Liver (tissue), 7 donors: ENCODE measurements at regions not wholly inside any gene's neighbourhood (a gene's known extent, or its start where the extent isn't known, plus 50 kb on each side); places are given as distances from the start of the nearest gene placed in this dataset.

Source experiments
- DNase-seq: peaks from one replicate; pipeline ENCODE4 v3.0.0-alpha.2; 2017; ENCODE audit warnings: low spot score
- H3K27ac ChIP-seq, 2 donors: one replicate each; pipeline ENCODE4 v1.7.0; 2013; ENCODE audit warnings: inconsistent platforms in 2 of 2, low read length in 2 of 2, control low read depth in 1 of 2, low read depth in 1 of 2, mild to moderate bottlenecking in 1 of 2
- H3K27me3 ChIP-seq, 4 donors: one replicate each; pipeline versions ENCODE4 v1.6.1 to v1.7.0; 2013; ENCODE audit warnings: low read length in 3 of 4, inconsistent platforms in 1 of 4, mild to moderate bottlenecking in 1 of 4, moderate library complexity in 1 of 4; ENCODE audit not compliant: control insufficient read depth in 4 of 4, insufficient read depth in 4 of 4
- H3K36me3 ChIP-seq, 4 donors: one replicate each; pipeline versions ENCODE4 v1.6.1 to v1.7.0; 2013; ENCODE audit warnings: low read length in 3 of 4, mild to moderate bottlenecking in 3 of 4, low read depth in 1 of 4, moderate library complexity in 1 of 4; ENCODE audit not compliant: control insufficient read depth in 4 of 4, insufficient read depth in 3 of 4
- H3K4me1 ChIP-seq, 4 donors: one replicate each; pipeline versions ENCODE4 v1.6.1 to v1.7.0; 2013; ENCODE audit warnings: low read length in 3 of 4, mild to moderate bottlenecking in 3 of 4, moderate library complexity in 1 of 4; ENCODE audit not compliant: control insufficient read depth in 4 of 4, insufficient read depth in 4 of 4
- H3K4me3 ChIP-seq, 3 donors: one replicate each; pipeline versions ENCODE4 v1.6.1 to v1.7.0; 2013; ENCODE audit warnings: low read length in 3 of 3, control low read depth in 1 of 3, low read depth in 1 of 3, mild to moderate bottlenecking in 1 of 3
- H3K9ac ChIP-seq, 2 donors: one replicate each; pipeline ENCODE4 v1.7.0; 2013; ENCODE audit warnings: low read length in 2 of 2, mild to moderate bottlenecking in 2 of 2, moderate library complexity in 2 of 2, control low read depth in 1 of 2, low read depth in 1 of 2
- H3K9me3 ChIP-seq, 4 donors: one replicate each; pipeline versions ENCODE4 v1.6.1 to v1.7.0; 2013; ENCODE audit warnings: low read length in 3 of 4; ENCODE audit not compliant: control insufficient read depth in 4 of 4
- FOXA1 ChIP-seq: IDR thresholded peaks from 2 replicates; pipeline ENCODE4 v1.6.1; 2016; ENCODE audit warnings: antibody characterized with exemption
- FOXA2 ChIP-seq: IDR thresholded peaks from 2 replicates; pipeline ENCODE4 v1.6.1; 2016; ENCODE audit warnings: antibody characterized with exemption
- GABPA ChIP-seq, 2 donors: IDR thresholded peaks in 1 of 2; conservative IDR thresholded peaks in 1 of 2; 2 replicates each; pipeline ENCODE4 v1.6.1; 2016; ENCODE audit warnings: antibody characterized with exemption in 2 of 2, mild to moderate bottlenecking in 1 of 2, moderate library complexity in 1 of 2
- HNF4A ChIP-seq, 2 donors: conservative IDR thresholded peaks; 2 replicates each; pipeline ENCODE4 v1.6.1; 2016; ENCODE audit warnings: antibody characterized with exemption in 2 of 2, mild to moderate bottlenecking in 2 of 2
- HNF4G ChIP-seq: IDR thresholded peaks from 2 replicates; pipeline ENCODE4 v1.6.1; 2016; ENCODE audit warnings: antibody characterized with exemption
- JUND ChIP-seq, 2 donors: IDR thresholded peaks; 2 replicates each; pipeline ENCODE4 v1.6.1; 2016; ENCODE audit warnings: antibody characterized with exemption in 2 of 2
- NR2F2 ChIP-seq: IDR thresholded peaks from 2 replicates; pipeline ENCODE4 v1.6.1; 2016; ENCODE audit warnings: antibody characterized with exemption
- RAD21 ChIP-seq, 2 donors: IDR thresholded peaks; 2 replicates each; pipeline ENCODE4 v1.6.1; 2016; ENCODE audit warnings: antibody characterized with exemption in 2 of 2, mild to moderate bottlenecking in 2 of 2
- RXRA ChIP-seq, 2 donors: IDR thresholded peaks; 2 replicates each; pipeline ENCODE4 v1.6.1; 2017 to 2018; ENCODE audit warnings: antibody characterized with exemption in 2 of 2, mild to moderate bottlenecking in 1 of 2
- SP1 ChIP-seq: IDR thresholded peaks from 2 replicates; pipeline ENCODE4 v1.6.1; 2018; ENCODE audit warnings: antibody characterized with exemption, mild to moderate bottlenecking
- YY1 ChIP-seq: IDR thresholded peaks from 2 replicates; pipeline ENCODE4 v1.6.1; 2016; ENCODE audit warnings: antibody characterized with exemption, mild to moderate bottlenecking
- WGBS: extraction: QIAGEN DNeasy Blood & Tissue Kit; methylation state at CpG from one replicate; pipeline ENCODE4 v1.1.7; 2013; 5-methylcytosine and 5-hydroxymethylcytosine counted together
- TF ChIP-seq, protein P1 (sequence below): IDR thresholded peaks from 2 replicates; pipeline ENCODE4 v1.6.1; 2016; ENCODE audit warnings: antibody characterized with exemption
- TF ChIP-seq, protein P2 (sequence below): IDR thresholded peaks from 2 replicates; pipeline ENCODE4 v1.6.1; 2016; ENCODE audit warnings: antibody characterized with exemption
- donor health status: healthy.
- donor health status: healthy.
- donor health status: healthy.
- donor health status: healthy.

DNA sequence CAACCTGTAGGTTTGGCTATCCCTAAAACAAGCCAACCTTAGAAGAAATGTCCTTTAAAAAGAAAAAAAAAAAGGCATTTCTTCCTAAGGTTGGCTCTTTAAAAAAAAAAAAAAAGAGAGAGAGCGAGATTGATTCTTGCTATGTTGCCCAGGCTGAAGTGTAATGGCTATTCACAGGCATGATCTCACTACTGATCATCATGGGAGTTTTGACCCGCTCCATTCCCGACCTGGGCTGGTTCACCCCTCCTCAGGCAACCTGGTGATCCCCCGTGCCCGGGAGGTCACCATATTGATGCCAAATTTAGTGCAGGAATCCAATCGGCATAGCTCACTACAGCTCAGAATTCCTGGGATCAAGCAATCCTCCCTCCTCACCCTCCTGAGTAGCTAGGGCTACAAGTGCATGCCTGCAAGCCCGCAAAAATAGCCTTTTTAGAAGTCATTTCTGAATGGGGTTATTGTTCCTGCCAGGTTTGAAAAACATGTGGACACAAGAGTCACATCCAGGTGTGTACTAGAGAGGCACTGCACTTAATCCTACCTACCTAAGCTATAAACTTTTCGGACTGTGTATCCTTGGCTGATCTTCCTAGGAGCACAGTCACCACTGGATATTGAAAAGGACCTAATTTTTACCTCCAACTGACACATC lies 61.4 kb upstream of the ZCCHC13 start:
- peaks cover 0 to 12% (median 1%) of the 10 kb centered on the region in 4 donors for H3K4me1 ChIP-seq
- peaks cover 0 to 3% (median 0%) of the 10 kb centered on the region in 4 donors for H3K27me3 ChIP-seq
- H3K27ac ChIP-seq: no peak overlapping the region
- H3K9me3 ChIP-seq: no peaks in the 10 kb centered on the region
- DNase-seq: no peak
- no peak for TF ChIP-seq HNF4G
- no peak for TF ChIP-seq YY1
- no peak for TF ChIP-seq FOXA1
- TF ChIP-seq RAD21 (IDR thresholded peaks at IDR 0.05): no peak
- TF ChIP-seq, protein P1, sequence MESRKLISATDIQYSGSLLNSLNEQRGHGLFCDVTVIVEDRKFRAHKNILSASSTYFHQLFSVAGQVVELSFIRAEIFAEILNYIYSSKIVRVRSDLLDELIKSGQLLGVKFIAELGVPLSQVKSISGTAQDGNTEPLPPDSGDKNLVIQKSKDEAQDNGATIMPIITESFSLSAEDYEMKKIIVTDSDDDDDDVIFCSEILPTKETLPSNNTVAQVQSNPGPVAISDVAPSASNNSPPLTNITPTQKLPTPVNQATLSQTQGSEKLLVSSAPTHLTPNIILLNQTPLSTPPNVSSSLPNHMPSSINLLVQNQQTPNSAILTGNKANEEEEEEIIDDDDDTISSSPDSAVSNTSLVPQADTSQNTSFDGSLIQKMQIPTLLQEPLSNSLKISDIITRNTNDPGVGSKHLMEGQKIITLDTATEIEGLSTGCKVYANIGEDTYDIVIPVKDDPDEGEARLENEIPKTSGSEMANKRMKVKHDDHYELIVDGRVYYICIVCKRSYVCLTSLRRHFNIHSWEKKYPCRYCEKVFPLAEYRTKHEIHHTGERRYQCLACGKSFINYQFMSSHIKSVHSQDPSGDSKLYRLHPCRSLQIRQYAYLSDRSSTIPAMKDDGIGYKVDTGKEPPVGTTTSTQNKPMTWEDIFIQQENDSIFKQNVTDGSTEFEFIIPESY: no peak
- TF ChIP-seq, protein P2, sequence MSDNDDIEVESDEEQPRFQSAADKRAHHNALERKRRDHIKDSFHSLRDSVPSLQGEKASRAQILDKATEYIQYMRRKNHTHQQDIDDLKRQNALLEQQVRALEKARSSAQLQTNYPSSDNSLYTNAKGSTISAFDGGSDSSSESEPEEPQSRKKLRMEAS: no peak
- peaks cover 0 to 3% (median 2%) of the 10 kb centered on the region in 4 donors for H3K36me3 ChIP-seq
- WGBS: 65% methylated on average over 8 of the region's 8 CpGs
- H3K9ac ChIP-seq: no peak overlapping the region
- H3K4me3 ChIP-seq: no peak overlapping the region

DNA sequence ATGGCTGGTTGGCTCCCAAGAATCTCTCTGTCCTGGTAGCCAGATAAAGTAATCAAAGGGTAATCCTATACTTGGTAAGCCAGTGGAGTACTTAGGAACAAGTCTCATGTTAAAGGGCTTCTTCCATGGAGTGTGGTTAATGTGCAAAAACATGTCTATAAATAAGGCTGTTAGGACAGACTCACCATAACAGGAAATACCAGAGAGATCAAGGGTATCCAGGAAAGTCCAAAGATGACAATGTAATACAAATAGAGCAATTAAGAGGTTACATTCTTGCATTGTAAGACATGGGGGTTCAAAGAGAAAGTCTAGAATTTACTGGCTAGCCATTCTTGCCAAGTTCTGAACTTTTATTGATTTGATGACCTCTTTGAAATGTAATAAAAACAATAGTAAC lies 61.9 kb upstream of the ZCCHC13 start:
- DNase-seq: no peak

DNA sequence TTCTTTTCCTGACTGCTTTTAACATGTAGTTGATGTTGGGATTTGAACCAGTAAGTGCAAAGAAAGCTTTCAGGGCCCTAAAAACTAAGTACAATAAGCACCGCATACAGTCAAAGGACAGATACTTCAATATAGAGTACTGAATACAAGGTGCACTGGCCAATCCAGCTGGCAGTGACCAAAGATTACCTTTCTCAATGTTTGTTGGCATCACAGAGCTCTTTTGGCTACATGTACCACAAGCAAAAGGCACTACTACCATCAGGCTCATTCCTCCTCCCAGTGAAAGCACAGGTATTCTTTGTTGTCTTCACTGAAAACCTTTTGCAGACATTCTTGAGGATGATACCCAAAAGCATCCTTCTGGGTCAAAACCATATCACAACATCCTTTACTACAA lies 65.2 kb upstream of the ZCCHC13 start:
- Histone ChIP-seq H3K9ac (no peak overlapping the region), H3K27me3 (peaks cover 0 to 3% (median 0%) of the 10 kb centered on the region in 4 donors), H3K4me1 (peaks cover 0 to 12% (median 1%) of the 10 kb centered on the region in 4 donors), H3K27ac (no peak overlapping the region), H3K4me3 (no peak overlapping the region), H3K9me3 (no peaks in the 10 kb centered on the region), H3K36me3 (peaks cover 0 to 3% (median 2%) of the 10 kb centered on the region in 4 donors)
- TF ChIP-seq RAD21 (IDR thresholded peaks at IDR 0.05) (no peak), RXRA (IDR thresholded peaks at IDR 0.05) (no peak), HNF4A (conservative IDR thresholded peaks at IDR 0.05) (peak in 1 of 2 donors; percentile 38)
- TF ChIP-seq, protein P2: no peak
- no peak for DNase-seq
- 44% methylated on average over 1 of the region's 1 CpG for WGBS

More for the DNA sequence above, 61.9 kb upstream of the ZCCHC13 start:
- no peak overlapping the region for H3K27ac ChIP-seq
- TF ChIP-seq HNF4G: no peak
- peak; percentile 23 to 40 for TF ChIP-seq RXRA (IDR thresholded peaks at IDR 0.05)
- TF ChIP-seq GABPA (IDR thresholded peaks at IDR 0.05 in 1 of 2, conservative IDR thresholded peaks at IDR 0.05 in 1 of 2): no peak
- TF ChIP-seq, protein P2: no peak
- TF ChIP-seq JUND (IDR thresholded peaks at IDR 0.05): no peak
- TF ChIP-seq SP1: peak; percentile 34
- peak; percentile 48 to 60 for TF ChIP-seq HNF4A (conservative IDR thresholded peaks at IDR 0.05)
- no peak for TF ChIP-seq NR2F2
- TF ChIP-seq FOXA2: no peak
- H3K36me3 ChIP-seq: peaks cover 0 to 3% (median 2%) of the 10 kb centered on the region in 4 donors
- H3K27me3 ChIP-seq: peaks cover 0 to 3% (median 0%) of the 10 kb centered on the region in 4 donors
- peaks cover 0 to 12% (median 1%) of the 10 kb centered on the region in 4 donors for H3K4me1 ChIP-seq
- H3K9ac ChIP-seq: no peak overlapping the region
- no peak overlapping the region for H3K4me3 ChIP-seq
- H3K9me3 ChIP-seq: no peaks in the 10 kb centered on the region
